Endothelial cell of umbilical vein (primary cell): ENCODE measurements at regions not wholly inside any gene's neighbourhood (a gene's known extent, or its start where the extent isn't known, plus 50 kb on each side); places are given as distances from the start of the nearest gene placed in this dataset.

Experiments used
- BruUV-seq: library from RNA; stranded (reverse); fragments of 400-500 nt; replicated peaks from 2 replicates; lab custom pipeline; 2021; lab: Mats Ljungman, UMichigan
- CTCF ChIA-PET: fragments of 300-600, 350-600 bp; sonication (Branson Sonifier 250); formaldehyde crosslinking; loops from one replicate; lab custom pipeline; 2021; ENCODE audit warnings: antibody characterized with exemption, inconsistent platforms; lab: Charles Lee
- POLR2A ChIA-PET: fragments of 300-600, 350-600 bp; sonication (Branson Sonifier 250); formaldehyde crosslinking; loops from one replicate; lab custom pipeline; 2021; ENCODE audit warnings: antibody characterized with exemption, inconsistent platforms; lab: Charles Lee
- DNase-seq: peaks from one replicate; pipeline ENCODE4 v3.0.0-alpha.2; 2011; ENCODE audit warnings: low read depth, low spot score
- FAIRE-seq: peaks from 2 replicates; lab custom pipeline; 2011; peaks lifted over from hg19 to GRCh38; lab: Jason Lieb, UNC
- H2AFZ ChIP-seq: 2 replicates; pipeline ENCODE4 v1.6.0; 2012; ENCODE audit warnings: low read depth, low read length, control low read depth, inconsistent platforms
- H3K27ac ChIP-seq: 2 replicates; pipeline ENCODE4 v1.5.1; 2011; ENCODE audit warnings: low read depth, mild to moderate bottlenecking, control low read depth, low read length, moderate library complexity; ENCODE audit not compliant: insufficient read depth
- H3K27me3 ChIP-seq, 2 experiments: 2 replicates each; pipeline versions ENCODE4 v1.6.0 to v1.6.1; 2011; ENCODE audit warnings: low read length in 2 of 2, mixed read lengths in 1 of 2; ENCODE audit not compliant: control insufficient read depth in 2 of 2, insufficient read depth in 2 of 2
- H3K36me3 ChIP-seq, 2 experiments: 2 replicates in 1 of 2; 3 replicates in 1 of 2; pipeline ENCODE4 v1.5.1; 2011; ENCODE audit warnings: low read length in 2 of 2, mild to moderate bottlenecking in 1 of 2, moderate library complexity in 1 of 2; ENCODE audit not compliant: control insufficient read depth in 2 of 2, insufficient read depth in 2 of 2; ENCODE audit errors: extremely low read depth in 1 of 2
- H3K4me1 ChIP-seq: 3 replicates; pipeline ENCODE4 v1.5.1; 2011; ENCODE audit warnings: mild to moderate bottlenecking, low read length; ENCODE audit not compliant: control insufficient read depth, insufficient read depth; ENCODE audit errors: extremely low read depth
- H3K4me2 ChIP-seq: 2 replicates; pipeline ENCODE4 v1.6.1; 2011; ENCODE audit warnings: low read length, control low read depth, mixed read lengths; ENCODE audit not compliant: insufficient read depth
- H3K4me3 ChIP-seq, 3 experiments: fragments of 200-600 bp in 1 of 3; sonication (generic), shearing (Covaris generic) in 1 of 3; replicated peaks in 1 of 3; 2 replicates each; pipeline ENCODE4 v1.5.1; 2011 to 2016; ENCODE audit warnings: control low read depth in 3 of 3, low read length in 3 of 3, mild to moderate bottlenecking in 2 of 3, inconsistent platforms in 1 of 3, low read depth in 1 of 3, moderate library complexity in 1 of 3; ENCODE audit not compliant: insufficient read depth in 1 of 3
- H3K79me2 ChIP-seq: 2 replicates; pipeline ENCODE4 v1.6.0; 2012; ENCODE audit warnings: low read length, inconsistent platforms; ENCODE audit not compliant: control insufficient read depth, insufficient read depth
- H3K9ac ChIP-seq: replicated peaks from 2 replicates; pipeline ENCODE3; 2011; ENCODE audit warnings: low read length, control low read depth; ENCODE audit not compliant: insufficient read depth; ENCODE audit errors: extremely low read depth
- H3K9me1 ChIP-seq: replicated peaks from 3 replicates; pipeline ENCODE4 v1.6.0; 2011; ENCODE audit warnings: mild to moderate bottlenecking, low read length; ENCODE audit not compliant: control insufficient read depth, insufficient read depth; ENCODE audit errors: extremely low read depth
- H3K9me3 ChIP-seq: replicated peaks from 2 replicates; pipeline ENCODE4 v1.5.1; 2012; ENCODE audit warnings: low read length, inconsistent platforms; ENCODE audit not compliant: control insufficient read depth, insufficient read depth
- H4K20me1 ChIP-seq: replicated peaks from 2 replicates; pipeline ENCODE3; 2011; ENCODE audit warnings: mild to moderate bottlenecking, low read length; ENCODE audit not compliant: control insufficient read depth, insufficient read depth; ENCODE audit errors: extremely low read depth
- CTCF ChIP-seq, 2 donors: IDR thresholded peaks; 1 replicate in 1 of 2; 2 replicates in 1 of 2; pipeline ENCODE4 v1.5.1; 2011; ENCODE audit warnings: low read length in 2 of 2, mild to moderate bottlenecking in 2 of 2, moderate library complexity in 2 of 2, control low read depth in 1 of 2, inconsistent platforms in 1 of 2, low read depth in 1 of 2; ENCODE audit not compliant: insufficient read depth in 1 of 2; ENCODE audit errors: extremely low read depth in 1 of 2
- EZH2 ChIP-seq: IDR thresholded peaks from 2 replicates; pipeline ENCODE4 v1.6.1; 2012; ENCODE audit warnings: borderline replicate concordance, low read depth, mild to moderate bottlenecking, moderate library complexity, low read length, inconsistent platforms; ENCODE audit not compliant: severe bottlenecking
- FOS ChIP-seq: IDR thresholded peaks from 2 replicates; pipeline ENCODE4 v1.6.1; 2011; ENCODE audit warnings: mild to moderate bottlenecking, low read length, moderate library complexity, borderline replicate concordance; ENCODE audit not compliant: insufficient read depth
- GATA2 ChIP-seq: IDR thresholded peaks from 2 replicates; pipeline ENCODE4 v1.7.0; 2011; ENCODE audit warnings: low read depth, mild to moderate bottlenecking, moderate library complexity, mixed read lengths, low read length; ENCODE audit not compliant: insufficient read length, insufficient read depth
- JUN ChIP-seq: IDR thresholded peaks from 2 replicates; pipeline ENCODE4 v1.6.1; 2011; ENCODE audit warnings: borderline replicate concordance, low read depth; ENCODE audit not compliant: insufficient read length, insufficient read depth
- MAX ChIP-seq: IDR thresholded peaks from 2 replicates; pipeline ENCODE4 v1.6.1; 2011; ENCODE audit not compliant: insufficient read depth, insufficient read length
- MYC ChIP-seq: IDR thresholded peaks from one replicate; pipeline ENCODE4 v1.6.1; 2011; ENCODE audit warnings: mild to moderate bottlenecking, low read depth, low read length
- POLR2A ChIP-seq: IDR thresholded peaks from 2 replicates; pipeline ENCODE4 v1.6.1; 2012; ENCODE audit warnings: low read depth, mild to moderate bottlenecking, control low read depth, low read length
- POLR2AphosphoS5 ChIP-seq: IDR thresholded peaks from 2 replicates; pipeline ENCODE4 v1.6.1; 2012; ENCODE audit warnings: low read depth, mild to moderate bottlenecking, control low read depth, low read length, moderate library complexity; ENCODE audit not compliant: insufficient read depth
- dilution Hi-C: fragments of 300-500 bp; cut with MboI; formaldehyde crosslinking; loops from one replicate; pipeline ENCODE4 v1.15.0; 2019; ENCODE audit warnings: low sequenced_read_pairs; ENCODE audit not compliant: extremely low pct_ligation_motif_present
- intact Hi-C: fragments of 100-400 bp; cut with micrococcal nuclease; formaldehyde crosslinking; loops from one replicate; pipeline ENCODE4 v1.10.0; 2022

DNA sequence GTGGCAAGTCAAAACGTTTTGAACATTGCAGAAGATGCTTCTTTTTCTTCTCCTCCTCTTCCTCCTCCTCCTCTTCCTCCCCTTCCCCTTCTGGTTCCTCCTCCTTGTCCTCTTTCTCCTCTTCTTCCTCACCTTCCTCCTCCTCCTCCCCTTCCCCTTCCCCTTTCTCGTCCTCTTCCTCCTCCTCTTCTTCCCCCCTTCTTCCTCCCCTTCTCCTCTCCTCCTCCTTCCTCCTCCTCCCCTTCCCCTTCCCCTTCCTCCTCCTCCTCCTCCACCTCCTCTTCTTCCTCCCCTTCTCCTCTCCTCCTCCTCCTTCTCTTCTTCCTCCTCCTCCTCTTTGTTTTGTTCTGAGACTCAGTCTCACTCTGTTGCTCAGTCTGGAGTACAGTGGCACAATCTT lies 167.0 kb upstream of the SV2C start:
- Histone ChIP-seq H3K9ac (no peak overlapping the region), H3K9me1 (no peaks in the 10 kb centered on the region), H3K9me3 (no peaks in the 10 kb centered on the region), H2AFZ (no peak overlapping the region), H3K4me3 (no peak overlapping the region), H3K4me2 (no peak overlapping the region), H3K27me3 (no peaks in the 10 kb centered on the region), H3K4me1 (no peaks in the 10 kb centered on the region), H4K20me1 (no peaks in the 10 kb centered on the region), H3K27ac (no peak overlapping the region), H3K36me3 (no peaks in the 10 kb centered on the region), H3K79me2 (no peaks in the 10 kb centered on the region)
- intact Hi-C loops = no loop called here
- no peak for FAIRE-seq
- TF ChIP-seq FOS = no peak
- TF ChIP-seq MAX = no peak
- DNase-seq = no peak
- dilution Hi-C loops = no loop called here
- CTCF ChIA-PET = no interaction called here
- POLR2A ChIA-PET = no interaction called here
- BruUV-seq = no TSS peak

- H3K9ac ChIP-seq = no peak overlapping the region
- no peaks in the 10 kb centered on the region for H3K9me1 ChIP-seq
- H4K20me1 ChIP-seq = no peaks in the 10 kb centered on the region
- CTCF ChIA-PET = no interaction called here
- DNase-seq (no peak), FAIRE-seq (no peak)
- BruUV-seq = no TSS peak
- H3K4me1 ChIP-seq = no peaks in the 10 kb centered on the region
- no peak overlapping the region for H2AFZ ChIP-seq
- H3K4me2 ChIP-seq = no peak overlapping the region
- no peaks in the 10 kb centered on the region for H3K36me3 ChIP-seq
- POLR2A ChIA-PET = no interaction called here
- H3K9me3 ChIP-seq = no peaks in the 10 kb centered on the region
- no peaks in the 10 kb centered on the region for H3K27me3 ChIP-seq
- no peaks in the 10 kb centered on the region for H3K79me2 ChIP-seq
- no peak overlapping the region for H3K27ac ChIP-seq
- intact Hi-C loops = no loop called here
- dilution Hi-C loops = no loop called here
- TF ChIP-seq POLR2AphosphoS5 (no peak), JUN (no peak), MYC (no peak), CTCF (IDR thresholded peaks at IDR 0.05; ENCODE audit: extremely low read depth in 1 of 2, insufficient read depth in 1 of 2, low read depth in 1 of 2, low read length in 2 of 2) (no peak), POLR2A (no peak), EZH2 (no peak), FOS (no peak), MAX (no peak), GATA2 (no peak)
- no peak overlapping the region for H3K4me3 ChIP-seq
Measured at GRCh38 chr5:75909223-75909622, 174.0 kb upstream of the SV2C start.
